Fibroblast of lung (primary cell): ENCODE measurements at regions not wholly inside any gene's neighbourhood (a gene's known extent, or its start where the extent isn't known, plus 50 kb on each side); places are given as distances from the start of the nearest gene placed in this dataset.

Source experiments
- EZH2 ChIP-seq: IDR thresholded peaks from 2 replicates; pipeline ENCODE4 v1.5.1; 2012; ENCODE audit warnings: low read length, control low read depth, mild to moderate bottlenecking; ENCODE audit errors: missing control alignments
- TF ChIP-seq, protein P1 (sequence below), 2 donors: IDR thresholded peaks in 1 of 2; conservative IDR thresholded peaks in 1 of 2; 1 replicate in 1 of 2; 2 replicates in 1 of 2; pipeline ENCODE4 v1.5.1; 2011 to 2012; ENCODE audit warnings: low read length in 2 of 2, control low read depth in 1 of 2, inconsistent platforms in 1 of 2, low read depth in 1 of 2, mild to moderate bottlenecking in 1 of 2

GRCh38 chr18:66707473-66707872 lies 103.6 kb upstream of the CDH19 start:
- TF ChIP-seq, protein P1, sequence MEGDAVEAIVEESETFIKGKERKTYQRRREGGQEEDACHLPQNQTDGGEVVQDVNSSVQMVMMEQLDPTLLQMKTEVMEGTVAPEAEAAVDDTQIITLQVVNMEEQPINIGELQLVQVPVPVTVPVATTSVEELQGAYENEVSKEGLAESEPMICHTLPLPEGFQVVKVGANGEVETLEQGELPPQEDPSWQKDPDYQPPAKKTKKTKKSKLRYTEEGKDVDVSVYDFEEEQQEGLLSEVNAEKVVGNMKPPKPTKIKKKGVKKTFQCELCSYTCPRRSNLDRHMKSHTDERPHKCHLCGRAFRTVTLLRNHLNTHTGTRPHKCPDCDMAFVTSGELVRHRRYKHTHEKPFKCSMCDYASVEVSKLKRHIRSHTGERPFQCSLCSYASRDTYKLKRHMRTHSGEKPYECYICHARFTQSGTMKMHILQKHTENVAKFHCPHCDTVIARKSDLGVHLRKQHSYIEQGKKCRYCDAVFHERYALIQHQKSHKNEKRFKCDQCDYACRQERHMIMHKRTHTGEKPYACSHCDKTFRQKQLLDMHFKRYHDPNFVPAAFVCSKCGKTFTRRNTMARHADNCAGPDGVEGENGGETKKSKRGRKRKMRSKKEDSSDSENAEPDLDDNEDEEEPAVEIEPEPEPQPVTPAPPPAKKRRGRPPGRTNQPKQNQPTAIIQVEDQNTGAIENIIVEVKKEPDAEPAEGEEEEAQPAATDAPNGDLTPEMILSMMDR (conservative IDR thresholded peaks at IDR 0.05 in 1 of 2, IDR thresholded peaks at IDR 0.05 in 1 of 2; ENCODE audit: low read depth in 1 of 2, low read length in 2 of 2) = no peak
- no peak for TF ChIP-seq EZH2
